HCT116 (cell line): ENCODE measurements at regions not wholly inside any gene's neighbourhood (a gene's known extent, or its start where the extent isn't known, plus 50 kb on each side); places are given as distances from the start of the nearest gene placed in this dataset.

Experiments
- ATAC-seq: fragments of 200-7000 bp; cut with Tn5 transposase; 2 replicates; pipeline ENCODE4 v1.9.1; 2020; ENCODE audit warnings: mild to moderate bottlenecking, moderate library complexity
- BruUV-seq: library from RNA; stranded (reverse); fragments of 400-500 nt; replicated peaks from 2 replicates; lab custom pipeline; 2021; lab: Mats Ljungman, UMichigan
- CTCF ChIA-PET: fragments of 300-600 bp; sonication (Branson Sonifier 250); formaldehyde crosslinking; loops from one replicate; lab custom pipeline; 2021; ENCODE audit warnings: antibody characterized with exemption; lab: Charles Lee
- POLR2A ChIA-PET: fragments of 300-600, 350-600 bp; sonication (Branson Sonifier 250); formaldehyde crosslinking; loops from one replicate; lab custom pipeline; 2021; ENCODE audit warnings: antibody characterized with exemption; lab: Charles Lee
- RAD21 ChIA-PET, 2 experiments: fragments of 300-600 bp; sonication (Branson Sonifier 250); formaldehyde crosslinking; loops; one replicate each; lab custom pipeline; 2023; ENCODE audit warnings: low total read pairs in 2 of 2; ENCODE audit not compliant: uncharacterized antibody in 2 of 2, unreplicated experiment in 2 of 2, low non-redundant PET in 1 of 2; lab: Charles Lee
- DNase-seq: peaks from one replicate; pipeline ENCODE4 v3.0.0-alpha.2; 2010; ENCODE audit warnings: low read depth, low spot score
- H2AFZ ChIP-seq: fragments of 200-600 bp; shearing (Covaris generic), sonication (generic); 2 replicates; pipeline ENCODE4 v1.6.1; 2017; ENCODE audit warnings: low read depth, mixed run types, mixed read lengths, antibody characterized with exemption, low read length; ENCODE audit not compliant: poor library complexity, severe bottlenecking
- H3K27ac ChIP-seq: 2 replicates; pipeline ENCODE4 v1.5.1; 2012; ENCODE audit warnings: low read depth, low read length
- H3K27me3 ChIP-seq: fragments of 200-600 bp; sonication (generic); 2 replicates; pipeline ENCODE4 v1.6.1; 2016; ENCODE audit warnings: mixed run types, low read length, mixed read lengths; ENCODE audit not compliant: insufficient read depth
- H3K36me3 ChIP-seq, 2 experiments: fragments of 200-500 bp in 1 of 2; fragments of 200-600 bp in 1 of 2; sonication (Bioruptor generic) in 1 of 2; sonication (generic) in 1 of 2; 2 replicates each; pipeline versions ENCODE4 v1.5.1 to v1.6.1; 2014 to 2016; ENCODE audit warnings: low read length in 2 of 2, inconsistent platforms in 1 of 2, mixed read lengths in 1 of 2, mixed run types in 1 of 2; ENCODE audit not compliant: insufficient read depth in 2 of 2, control insufficient read depth in 1 of 2
- H3K4me1 ChIP-seq, 2 experiments: fragments of 200-600 bp in 1 of 2; sonication (generic) in 1 of 2; 2 replicates each; pipeline versions ENCODE4 v1.5.1 to v1.6.1; 2012 to 2017; ENCODE audit warnings: low read length in 2 of 2, inconsistent platforms in 1 of 2, mild to moderate bottlenecking in 1 of 2, mixed read lengths in 1 of 2, mixed run types in 1 of 2, moderate library complexity in 1 of 2; ENCODE audit not compliant: insufficient read depth in 2 of 2, control insufficient read depth in 1 of 2
- H3K4me2 ChIP-seq: fragments of 200-600 bp; sonication (generic); 2 replicates; pipeline ENCODE4 v1.6.1; 2017; ENCODE audit warnings: mixed run types, low read length, mixed read lengths
- H3K4me3 ChIP-seq, 2 experiments: fragments of 200-600 bp in 1 of 2; sonication (generic) in 1 of 2; replicated peaks in 1 of 2; 2 replicates each; pipeline ENCODE4 v1.5.1; 2011 to 2016; ENCODE audit warnings: low read length in 2 of 2, control low read depth in 1 of 2, low read depth in 1 of 2, mild to moderate bottlenecking in 1 of 2, mixed read lengths in 1 of 2, mixed run types in 1 of 2
- H3K79me2 ChIP-seq: fragments of 200-600 bp; sonication (generic); 2 replicates; pipeline ENCODE4 v1.6.1; 2017; ENCODE audit warnings: mild to moderate bottlenecking, mixed run types, low read length, moderate library complexity, mixed read lengths; ENCODE audit not compliant: insufficient read depth
- H3K9ac ChIP-seq: fragments of 200-600 bp; sonication (generic); 2 replicates; pipeline ENCODE4 v1.6.1; 2016; ENCODE audit warnings: low read length, mixed read lengths
- H3K9me2 ChIP-seq: fragments of 200-600 bp; sonication (generic), shearing (Covaris generic); 2 replicates; pipeline ENCODE4 v1.6.1; 2017; ENCODE audit warnings: mixed run types, mild to moderate bottlenecking, moderate library complexity; ENCODE audit not compliant: insufficient read depth
- H3K9me3 ChIP-seq, 2 experiments: fragments of 200-500 bp in 1 of 2; fragments of 200-600 bp in 1 of 2; sonication (Bioruptor generic) in 1 of 2; sonication (generic) in 1 of 2; 2 replicates each; pipeline ENCODE4 v1.6.1; 2014 to 2017; ENCODE audit warnings: low read length in 2 of 2, mixed read lengths in 2 of 2, inconsistent platforms in 1 of 2, low read depth in 1 of 2, mild to moderate bottlenecking in 1 of 2, mixed run types in 1 of 2, moderate library complexity in 1 of 2; ENCODE audit not compliant: control insufficient read depth in 1 of 2, insufficient read depth in 1 of 2
- H4K20me1 ChIP-seq: fragments of 200-600 bp; sonication (generic), shearing (Covaris generic); 2 replicates; pipeline ENCODE4 v1.6.1; 2017; ENCODE audit warnings: mixed run types, mild to moderate bottlenecking, moderate library complexity; ENCODE audit not compliant: insufficient read depth
- CEBPB ChIP-seq: IDR thresholded peaks from 2 replicates; pipeline ENCODE4 v1.6.1; 2012; ENCODE audit warnings: low read depth
- EGR1 ChIP-seq: IDR thresholded peaks from 2 replicates; pipeline ENCODE4 v1.6.1; 2012; ENCODE audit warnings: low read depth
- EZH2 ChIP-seq: fragments of 200-600 bp; sonication (generic); IDR thresholded peaks from 2 replicates; pipeline ENCODE4 v1.6.1; 2017; ENCODE audit warnings: antibody characterized with exemption, mixed run types
- EZH2phosphoT487 ChIP-seq: fragments of 200-600 bp; IDR thresholded peaks from 2 replicates; pipeline ENCODE4 v1.6.1; 2018; ENCODE audit warnings: antibody characterized with exemption, borderline replicate concordance
- FOSL1 ChIP-seq: IDR thresholded peaks from 2 replicates; pipeline ENCODE4 v1.6.1; 2012; ENCODE audit warnings: low read depth
- RAD21 ChIP-seq: IDR thresholded peaks from 2 replicates; pipeline ENCODE4 v1.6.1; 2012; ENCODE audit warnings: low read depth, mild to moderate bottlenecking
- SIN3A ChIP-seq: IDR thresholded peaks from 2 replicates; pipeline ENCODE4 v1.6.1; 2012; ENCODE audit warnings: low read depth
- SRF ChIP-seq: IDR thresholded peaks from 2 replicates; pipeline ENCODE4 v1.6.1; 2012; ENCODE audit warnings: low read depth
- TCF7L2 ChIP-seq: IDR thresholded peaks from 2 replicates; pipeline ENCODE4 v1.7.0; 2011; ENCODE audit warnings: borderline replicate concordance, inconsistent platforms; ENCODE audit not compliant: insufficient read depth, insufficient read length; ENCODE audit errors: extremely low read depth
- intact Hi-C: fragments of 100-400 bp; cut with micrococcal nuclease; formaldehyde crosslinking; loops from 2 replicates; pipeline ENCODE4 v1.10.0; 2022
- TF ChIP-seq, protein P1 (sequence below): IDR thresholded peaks from 2 replicates; pipeline ENCODE4 v1.6.1; 2011; ENCODE audit warnings: mild to moderate bottlenecking, low read length, moderate library complexity; ENCODE audit not compliant: insufficient replicate concordance; ENCODE audit errors: extremely low read depth
- TF ChIP-seq, protein P2 (sequence below): IDR thresholded peaks from 2 replicates; pipeline ENCODE4 v1.6.1; 2012

DNA sequence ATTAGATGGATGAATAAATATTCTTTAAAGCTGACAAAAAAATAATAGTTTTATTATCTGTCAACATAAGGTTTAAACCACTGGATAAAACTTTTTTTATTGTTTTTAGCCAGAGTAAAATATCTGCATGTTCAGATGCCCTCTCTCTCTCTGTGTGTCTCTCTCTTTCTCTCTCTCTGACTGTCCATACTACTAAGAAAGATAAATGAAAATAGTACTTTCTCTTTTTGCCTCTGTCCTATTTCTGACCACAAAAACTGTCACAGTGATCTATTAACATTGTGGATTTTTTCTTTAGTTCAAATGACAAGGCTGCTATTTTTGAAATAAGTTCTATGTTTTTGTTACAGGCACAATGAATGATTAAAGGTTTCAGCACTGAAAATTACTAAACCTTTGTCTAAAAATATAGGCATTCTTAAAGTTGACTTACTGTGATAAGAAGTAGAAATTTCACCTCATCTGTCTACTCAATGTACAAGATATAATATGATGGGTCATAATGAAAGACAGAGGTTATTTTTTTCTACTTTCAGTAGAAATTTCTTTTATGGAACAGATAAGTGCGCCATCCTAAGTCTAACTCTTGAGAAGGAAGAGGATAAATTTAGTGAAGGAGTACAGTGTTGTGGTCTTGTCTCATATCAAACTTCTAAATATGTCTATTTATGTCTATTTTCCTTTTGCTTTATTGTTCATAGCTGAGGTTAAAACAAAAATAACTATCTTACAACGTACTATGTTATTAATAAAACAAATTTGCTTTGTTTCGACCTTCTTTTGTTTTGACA, 341.9 kb upstream of the EYS start:
- POLR2A ChIA-PET = no interaction called here
- Histone ChIP-seq H3K4me3 (no peak overlapping the region), H3K27ac (no peak overlapping the region), H3K4me2 (no peak overlapping the region), H3K79me2 (no peaks in the 10 kb centered on the region), H3K9me3 (peaks cover 0 to 9% of the 10 kb centered on the region in 2 experiments; a peak in 2 of 4 replicates), H2AFZ (no peak overlapping the region), H3K36me3 (no peaks in the 10 kb centered on the region), H3K27me3 (no peaks in the 10 kb centered on the region), H3K9ac (no peak overlapping the region), H4K20me1 (no peaks in the 10 kb centered on the region), H3K4me1 (no peaks in the 10 kb centered on the region), H3K9me2 (no peaks in the 10 kb centered on the region)
- ATAC-seq = no peak
- intact Hi-C loops = no loop called here
- RAD21 ChIA-PET = no interaction called here
- TF ChIP-seq SIN3A (no peak), CEBPB (no peak), RAD21 (no peak), TCF7L2 (no peak), EZH2 (no peak), FOSL1 (no peak)
- TF ChIP-seq, protein P1, sequence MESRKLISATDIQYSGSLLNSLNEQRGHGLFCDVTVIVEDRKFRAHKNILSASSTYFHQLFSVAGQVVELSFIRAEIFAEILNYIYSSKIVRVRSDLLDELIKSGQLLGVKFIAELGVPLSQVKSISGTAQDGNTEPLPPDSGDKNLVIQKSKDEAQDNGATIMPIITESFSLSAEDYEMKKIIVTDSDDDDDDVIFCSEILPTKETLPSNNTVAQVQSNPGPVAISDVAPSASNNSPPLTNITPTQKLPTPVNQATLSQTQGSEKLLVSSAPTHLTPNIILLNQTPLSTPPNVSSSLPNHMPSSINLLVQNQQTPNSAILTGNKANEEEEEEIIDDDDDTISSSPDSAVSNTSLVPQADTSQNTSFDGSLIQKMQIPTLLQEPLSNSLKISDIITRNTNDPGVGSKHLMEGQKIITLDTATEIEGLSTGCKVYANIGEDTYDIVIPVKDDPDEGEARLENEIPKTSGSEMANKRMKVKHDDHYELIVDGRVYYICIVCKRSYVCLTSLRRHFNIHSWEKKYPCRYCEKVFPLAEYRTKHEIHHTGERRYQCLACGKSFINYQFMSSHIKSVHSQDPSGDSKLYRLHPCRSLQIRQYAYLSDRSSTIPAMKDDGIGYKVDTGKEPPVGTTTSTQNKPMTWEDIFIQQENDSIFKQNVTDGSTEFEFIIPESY = no peak
- DNase-seq = no peak
- CTCF ChIA-PET = no interaction called here
- BruUV-seq = no TSS peak

DNA sequence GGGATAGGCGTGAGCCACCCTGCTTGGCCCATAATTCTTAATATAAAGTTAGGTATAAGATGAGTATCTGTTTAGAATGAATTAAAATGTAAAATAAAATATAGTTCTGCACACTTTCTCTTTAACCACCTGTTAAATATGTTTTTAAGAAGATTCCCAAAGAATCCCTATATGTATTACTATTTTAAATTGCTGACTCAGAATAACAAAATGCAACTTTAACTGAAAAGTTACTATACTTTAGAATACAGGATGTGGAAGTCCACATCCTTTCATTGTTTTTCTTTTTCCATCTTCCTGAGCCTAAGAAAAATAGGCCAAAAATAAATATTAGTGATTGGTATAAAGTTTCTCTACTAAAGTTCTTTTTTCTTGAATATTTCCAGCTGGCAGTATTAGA, 325.6 kb upstream of the EYS start:
- Histone ChIP-seq H3K4me1 (no peaks in the 10 kb centered on the region), H3K79me2 (no peaks in the 10 kb centered on the region), H3K9ac (no peak overlapping the region), H3K4me2 (no peak overlapping the region), H3K9me3 (peaks cover 6 to 8% of the 10 kb centered on the region in 2 experiments; a peak in 2 of 4 replicates), H3K36me3 (no peaks in the 10 kb centered on the region), H3K4me3 (no peak overlapping the region), H4K20me1 (no peaks in the 10 kb centered on the region), H3K9me2 (no peaks in the 10 kb centered on the region), H2AFZ (no peak overlapping the region), H3K27ac (no peak overlapping the region), H3K27me3 (no peaks in the 10 kb centered on the region)
- ChIA-PET CTCF (no interaction called here), RAD21 (no interaction called here), POLR2A (no interaction called here)
- intact Hi-C loops = no loop called here
- no TSS peak for BruUV-seq
- TF ChIP-seq EGR1 = no peak
- TF ChIP-seq FOSL1 = no peak
- no peak for TF ChIP-seq EZH2
- no peak for TF ChIP-seq SRF
- TF ChIP-seq EZH2phosphoT487 = no peak
- TF ChIP-seq, protein P2, sequence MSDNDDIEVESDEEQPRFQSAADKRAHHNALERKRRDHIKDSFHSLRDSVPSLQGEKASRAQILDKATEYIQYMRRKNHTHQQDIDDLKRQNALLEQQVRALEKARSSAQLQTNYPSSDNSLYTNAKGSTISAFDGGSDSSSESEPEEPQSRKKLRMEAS = no peak
- ATAC-seq (no peak), DNase-seq (no peak)
